ENCODE measurements at regions not wholly inside any gene's neighbourhood (a gene's known extent, or its start where the extent isn't known, plus 50 kb on each side); places are given as distances from the start of the nearest gene placed in this dataset.

GRCh38 chr11:70776914-70777532 lies 378.7 kb downstream of the CTTN start:
- DNase-seq, result no peak

GRCh38 chr11:70778883-70779282 lies 380.6 kb downstream of the CTTN start:
- DNase-seq, result no peak

GRCh38 chr11:70779433-70780245 lies 381.3 kb downstream of the CTTN start:
- DNase-seq, result no peak

- no peak for DNase-seq
Measured at GRCh38 chr11:70780246-70780535, 381.9 kb downstream of the CTTN start.

- DNase-seq, result no peak
Measured at GRCh38 chr11:70782401-70782913, 384.1 kb downstream of the CTTN start.

GRCh38 chr11:70783356-70783755 lies 385.0 kb downstream of the CTTN start:
- no peak for DNase-seq

- no peak for DNase-seq
Measured at GRCh38 chr11:70783821-70784220, 385.5 kb downstream of the CTTN start.

- no peak for DNase-seq
Measured at GRCh38 chr11:70785372-70785771, 387.0 kb downstream of the CTTN start.

GRCh38 chr11:70786021-70786665 lies 387.8 kb downstream of the CTTN start:
- no peak for DNase-seq

- no peak for DNase-seq
Measured at GRCh38 chr11:70788248-70789022, 390.1 kb downstream of the CTTN start.

- no peak for DNase-seq
Measured at GRCh38 chr11:70790671-70791300, 392.5 kb downstream of the CTTN start.

GRCh38 chr11:70796648-70797227 lies 398.4 kb downstream of the CTTN start:
- peak; percentile 13 for DNase-seq

GRCh38 chr11:70798296-70798695 lies 400.0 kb downstream of the CTTN start:
- no peak for DNase-seq

GRCh38 chr11:70799386-70799785 lies 401.1 kb downstream of the CTTN start:
- DNase-seq, result no peak

- DNase-seq, result no peak
Measured at GRCh38 chr11:70802185-70802584, 403.9 kb downstream of the CTTN start.

GRCh38 chr11:70804139-70804837 lies 406.0 kb downstream of the CTTN start:
- no peak for DNase-seq

- no peak for DNase-seq
Measured at GRCh38 chr11:70805243-70805642, 406.9 kb downstream of the CTTN start.

GRCh38 chr11:70805971-70806370 lies 407.6 kb downstream of the CTTN start:
- no peak for DNase-seq

GRCh38 chr11:70806461-70807194 lies 408.3 kb downstream of the CTTN start:
- DNase-seq, result no peak

- DNase-seq, result no peak
Measured at GRCh38 chr11:70807195-70807543, 408.8 kb downstream of the CTTN start.
